ENCODE measurements at regions not wholly inside any gene's neighbourhood (a gene's known extent, or its start where the extent isn't known, plus 50 kb on each side); places are given as distances from the start of the nearest gene placed in this dataset.

- H3K4me2 ChIP-seq (ENCODE audit: insufficient read depth in 1 of 2, low read depth in 2 of 2, low read length in 2 of 2): no peak overlapping the region
- no peak overlapping the region for H3K4me3 ChIP-seq (ENCODE audit: extremely low read depth in 1 of 4, insufficient read depth in 2 of 4, low read depth in 3 of 4, low read length in 4 of 4)
- TF ChIP-seq RXRA (IDR thresholded peaks at IDR 0.05; ENCODE audit: insufficient read depth, low read depth, low read length) (no peak), YY1 (IDR thresholded peaks at IDR 0.05; ENCODE audit: low read depth, low read length) (no peak), POLR2AphosphoS5 (IDR thresholded peaks at IDR 0.05; ENCODE audit: low read depth, low read length) (no peak), NRF1 (IDR thresholded peaks at IDR 0.05; ENCODE audit: low read depth, low read length) (no peak), HDAC6 (IDR thresholded peaks at IDR 0.05; ENCODE audit: low read depth, low read length) (no peak), ZNF274 (IDR thresholded peaks at IDR 0.05; ENCODE audit: borderline replicate concordance, extremely low read depth, low read length) (no peak), CTCF (IDR thresholded peaks at IDR 0.05; ENCODE audit: control extremely low read depth in 1 of 3, insufficient read depth in 1 of 3, low read depth in 1 of 3, low read length in 3 of 3) (no peak), MAFK (IDR thresholded peaks at IDR 0.05; ENCODE audit: low read depth, low read length) (no peak), JUND (IDR thresholded peaks at IDR 0.05; ENCODE audit: low read length) (no peak), RNF2 (IDR thresholded peaks at IDR 0.05; ENCODE audit: borderline replicate concordance, low read depth, low read length, missing control alignments, poor library complexity, severe bottlenecking) (no peak), CBX8 (IDR thresholded peaks at IDR 0.05; ENCODE audit: borderline replicate concordance, low read depth, low read length) (no peak), CREB1 (IDR thresholded peaks at IDR 0.05) (no peak), POLR2A (IDR thresholded peaks at IDR 0.05; ENCODE audit: control extremely low read depth in 1 of 2, low read depth in 2 of 2, low read length in 2 of 2) (no peak)
Measured at GRCh38 chr9:7315116-7315515, 484.5 kb downstream of the DMAC1 start.

More at GRCh38 chr9:7315116-7315515, 484.5 kb downstream of the DMAC1 start:
- H3K4ac ChIP-seq (replicated peaks; ENCODE audit: insufficient read length, low read depth, low read length): no peak overlapping the region
- DNase-seq (ENCODE audit: low read depth in 1 of 2, low spot score in 2 of 2) (no peak), FAIRE-seq (no peak)
- no peak overlapping the region for H2AK5ac ChIP-seq (ENCODE audit: low read depth, low read length)
- H2BK5ac ChIP-seq (ENCODE audit: low read depth, low read length): no peak overlapping the region
- no peaks in the 10 kb centered on the region for H3K23me2 ChIP-seq (ENCODE audit: low read depth, low read length)
- H4K91ac ChIP-seq (replicated peaks; ENCODE audit: insufficient read length, low read length): no peak overlapping the region
- no peaks in the 10 kb centered on the region for H4K20me1 ChIP-seq (replicated peaks in 1 of 2; ENCODE audit: control insufficient read depth in 1 of 2, insufficient read depth in 2 of 2, low read length in 2 of 2)
- no peak overlapping the region for H2BK120ac ChIP-seq (replicated peaks; ENCODE audit: low read depth, low read length)
- no peaks in the 10 kb centered on the region for H3K79me2 ChIP-seq (ENCODE audit: control insufficient read depth in 1 of 2, insufficient read depth in 2 of 2, low read length in 2 of 2)
- no peaks in the 10 kb centered on the region for H3K27me3 ChIP-seq (replicated peaks in 1 of 4; ENCODE audit: control insufficient read depth in 3 of 4, extremely low read depth in 1 of 4, insufficient read depth in 3 of 4, low read length in 3 of 4)
- no peak overlapping the region for H2BK15ac ChIP-seq (ENCODE audit: low read length)
- no peak overlapping the region for H3K14ac ChIP-seq (ENCODE audit: insufficient read length)
- H2AFZ ChIP-seq (ENCODE audit: low read length): peak overlapping the region; percentile 73; the same call in 1 of the 2 replicates
- H3K9me3 ChIP-seq (ENCODE audit: insufficient read depth in 2 of 2, low read depth in 1 of 2, low read length in 1 of 2): peaks cover 0 to 5% of the 10 kb centered on the region in 2 experiments; a peak in 2 of 4 replicates
- H3K18ac ChIP-seq (ENCODE audit: extremely low read depth, low read length): no peak overlapping the region
- H3K4me1 ChIP-seq (replicated peaks in 1 of 4; ENCODE audit: control insufficient read depth in 3 of 4, insufficient read depth in 4 of 4, low read length in 3 of 4): peaks cover 0 to 5% (median 0%) of the 10 kb centered on the region in 4 experiments; a peak in 3 of 7 replicates
- H2BK20ac ChIP-seq (ENCODE audit: low read length): no peak overlapping the region
- no peak overlapping the region for H3K23ac ChIP-seq (ENCODE audit: insufficient read length)
- POLR2A ChIA-PET (ENCODE audit: partially characterized antibody): interaction anchor here (0.9 kb wide), 1 partner anchor 27 kb away, joined by 3 read pairs; no protein-coding TSS in a partner anchor
- H3K56ac ChIP-seq (replicated peaks; ENCODE audit: insufficient read length, low read depth, low read length): no peak overlapping the region
- no peak overlapping the region for H3K9ac ChIP-seq (replicated peaks in 1 of 4; ENCODE audit: extremely low read depth in 1 of 4, low read depth in 3 of 4, low read length in 3 of 4)
- H3K36me3 ChIP-seq (ENCODE audit: control insufficient read depth in 2 of 4, insufficient read depth in 4 of 4, low read length in 3 of 4): no peaks in the 10 kb centered on the region
- H4K5ac ChIP-seq (ENCODE audit: insufficient read length, low read depth, low read length): no peak overlapping the region
- 0 out of 2 replicates have a peak overlapping the region, but pooled peaks have one; percentile 9 for H2BK12ac ChIP-seq (ENCODE audit: low read depth, low read length)
- no peak overlapping the region for H4K8ac ChIP-seq (ENCODE audit: extremely low read depth, insufficient read depth, low read length)
- H3K27ac ChIP-seq (ENCODE audit: low read depth, low read length): no peak overlapping the region
- WGBS, 2 experiments (ENCODE audit: extremely low coverage in 1 of 2, insufficient coverage in 1 of 2, insufficient read length in 1 of 2, insufficient replicate concordance in 2 of 2, low coverage in 1 of 2, low lambda C conversion rate in 2 of 2, missing lambda C conversion rate in 1 of 2): 93% methylated on average over 3 of the region's 3 CpGs; no CpG with 5 or more reads in 1 of the 2 experiments
- no peaks in the 10 kb centered on the region for H3K79me1 ChIP-seq (ENCODE audit: low read depth, low read length)
- CTCF ChIA-PET (ENCODE audit: partially characterized antibody): interaction anchor here (0.6 to 2.8 kb wide), 5 partner anchors 9 to 220 kb away, joined by 3 to 12 read pairs (median 3); no protein-coding TSS in a partner anchor

Measured in H1 (cell line).